ENCODE measurements at regions not wholly inside any gene's neighbourhood (a gene's known extent, or its start where the extent isn't known, plus 50 kb on each side); places are given as distances from the start of the nearest gene placed in this dataset.

- no peak overlapping the region for H3K4me2 ChIP-seq
- intact Hi-C loops (cut with micrococcal nuclease; ENCODE audit: unreplicated experiment): no loop called here
- TF ChIP-seq EZH2 (IDR thresholded peaks at IDR 0.05; ENCODE audit: low read depth) (no peak), CTCF (conservative IDR thresholded peaks at IDR 0.05) (no peak)
- no peak for DNase-seq
- H3K9me2 ChIP-seq (ENCODE audit: insufficient read depth): no peaks in the 10 kb centered on the region
- no peaks in the 10 kb centered on the region for H3K27me3 ChIP-seq (ENCODE audit: insufficient read depth, low read depth)
- no peaks in the 10 kb centered on the region for H3K4me1 ChIP-seq (replicated peaks; ENCODE audit: insufficient read depth)
- H3F3A ChIP-seq (ENCODE audit: insufficient read depth, low read depth): no peaks in the 10 kb centered on the region
- no peaks in the 10 kb centered on the region for H3K79me2 ChIP-seq (ENCODE audit: low read depth)
- no TSS peak for BruUV-seq (replicated peaks)
- H4K20me1 ChIP-seq (ENCODE audit: insufficient read depth): no peaks in the 10 kb centered on the region
- ChIA-PET POLR2A (ENCODE audit: unreplicated experiment) (interaction anchor here (0.7 kb wide), 1 partner anchor 25 kb away, joined by 15 read pairs; no protein-coding TSS in a partner anchor), CTCF (interaction anchor here (0.6 kb wide), 2 partner anchors 98 to 1390 kb away, joined by 6 to 9 read pairs; no protein-coding TSS in a partner anchor)
- no peak overlapping the region for H2AFZ ChIP-seq
- no peaks in the 10 kb centered on the region for H3K9me3 ChIP-seq (ENCODE audit: insufficient read depth, low read depth)
- H3K4me3 ChIP-seq: no peak overlapping the region
- H3K27ac ChIP-seq: no peak overlapping the region
- no peaks in the 10 kb centered on the region for H3K36me3 ChIP-seq (ENCODE audit: low read depth)
Observed at GRCh38 chr7:17671956-17672355, 268.3 kb downstream of the SNX13 start.

DNA sequence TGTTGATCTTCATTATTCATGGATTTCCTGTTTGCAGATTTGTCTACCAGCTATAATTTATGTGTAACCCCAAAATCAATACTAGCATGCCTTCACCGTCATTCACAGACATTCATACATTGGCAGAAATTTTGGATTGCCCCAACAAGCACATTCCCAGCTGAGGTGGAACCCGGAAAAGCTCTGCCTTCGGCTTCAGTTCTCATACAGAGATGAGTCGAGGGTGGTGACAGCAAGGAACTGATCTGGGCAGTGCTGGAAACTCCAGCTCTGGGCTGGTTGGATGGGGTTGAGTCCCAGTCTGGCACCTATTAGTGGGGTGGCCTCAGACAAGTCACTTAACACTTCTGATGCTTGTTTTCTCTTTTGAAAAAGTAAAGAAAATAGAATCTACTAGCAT, 267.5 kb downstream of the SNX13 start:
- no peaks in the 10 kb centered on the region for H3K79me2 ChIP-seq (ENCODE audit: low read depth)
- no peaks in the 10 kb centered on the region for H3F3A ChIP-seq (ENCODE audit: insufficient read depth, low read depth)
- CTCF ChIA-PET: interaction anchor here (0.6 kb wide), 2 partner anchors 97 to 1390 kb away, joined by 6 to 9 read pairs; no protein-coding TSS in a partner anchor
- POLR2A ChIA-PET (ENCODE audit: unreplicated experiment): interaction anchor here (0.7 kb wide), 1 partner anchor 26 kb away, joined by 15 read pairs; no protein-coding TSS in a partner anchor
- H3K9me2 ChIP-seq (ENCODE audit: insufficient read depth): no peaks in the 10 kb centered on the region
- H3K4me2 ChIP-seq: no peak overlapping the region
- H3K27ac ChIP-seq: no peak overlapping the region
- TF ChIP-seq CTCF (conservative IDR thresholded peaks at IDR 0.05): no peak
- TF ChIP-seq EZH2 (IDR thresholded peaks at IDR 0.05; ENCODE audit: low read depth): no peak
- no peak overlapping the region for H3K4me3 ChIP-seq
- no peaks in the 10 kb centered on the region for H3K4me1 ChIP-seq (replicated peaks; ENCODE audit: insufficient read depth)
- BruUV-seq (replicated peaks): no TSS peak
- intact Hi-C loops (cut with micrococcal nuclease; ENCODE audit: unreplicated experiment): no loop called here
- H3K9me3 ChIP-seq (ENCODE audit: insufficient read depth, low read depth): no peaks in the 10 kb centered on the region
- no peaks in the 10 kb centered on the region for H3K36me3 ChIP-seq (ENCODE audit: low read depth)
- no peaks in the 10 kb centered on the region for H3K27me3 ChIP-seq (ENCODE audit: insufficient read depth, low read depth)
- DNase-seq: no peak
- no peaks in the 10 kb centered on the region for H4K20me1 ChIP-seq (ENCODE audit: insufficient read depth)
- H2AFZ ChIP-seq: no peak overlapping the region

- BruUV-seq (replicated peaks): no TSS peak
- no peak overlapping the region for H3K27ac ChIP-seq
- peak in 1 of 2 experiments; percentile 31 for DNase-seq
Observed at GRCh38 chr7:17674166-17674942, 265.9 kb downstream of the SNX13 start.

More at GRCh38 chr7:17674166-17674942, 265.9 kb downstream of the SNX13 start:
- POLR2A ChIA-PET (ENCODE audit: unreplicated experiment): interaction anchor here (0.7 kb wide), 1 partner anchor 273 kb away, joined by 5 read pairs; no protein-coding TSS in a partner anchor
- H3K27me3 ChIP-seq (ENCODE audit: insufficient read depth, low read depth): no peaks in the 10 kb centered on the region
- intact Hi-C loops (cut with micrococcal nuclease; ENCODE audit: unreplicated experiment): no loop called here
- TF ChIP-seq EZH2 (IDR thresholded peaks at IDR 0.05; ENCODE audit: low read depth): no peak
- no peak for TF ChIP-seq CTCF (conservative IDR thresholded peaks at IDR 0.05)
- CTCF ChIA-PET: no interaction called here
- no peaks in the 10 kb centered on the region for H3K9me2 ChIP-seq (ENCODE audit: insufficient read depth)
- no peak overlapping the region for H2AFZ ChIP-seq
- no peaks in the 10 kb centered on the region for H3F3A ChIP-seq (ENCODE audit: insufficient read depth, low read depth)
- H3K4me3 ChIP-seq: no peak overlapping the region
- H3K4me2 ChIP-seq: no peak overlapping the region
- no peaks in the 10 kb centered on the region for H4K20me1 ChIP-seq (ENCODE audit: insufficient read depth)
- no peaks in the 10 kb centered on the region for H3K79me2 ChIP-seq (ENCODE audit: low read depth)
- no peaks in the 10 kb centered on the region for H3K36me3 ChIP-seq (ENCODE audit: low read depth)
- H3K4me1 ChIP-seq (replicated peaks; ENCODE audit: insufficient read depth): no peaks in the 10 kb centered on the region
- H3K9me3 ChIP-seq (ENCODE audit: insufficient read depth, low read depth): no peaks in the 10 kb centered on the region

Data from PC-9 (cell line).